AG04450 (cell line): ENCODE measurements at regions not wholly inside any gene's neighbourhood (a gene's known extent, or its start where the extent isn't known, plus 50 kb on each side); places are given as distances from the start of the nearest gene placed in this dataset.

Experiments used
- CTCF ChIA-PET: fragments of 300-600, 350-600 bp; formaldehyde crosslinking; extraction: SDS; loops from one replicate; lab custom pipeline; 2022; ENCODE audit warnings: antibody characterized with exemption, inconsistent platforms; lab: Charles Lee
- POLR2A ChIA-PET: fragments of 350-600 bp; formaldehyde crosslinking; extraction: SDS; loops from one replicate; lab custom pipeline; 2021; ENCODE audit warnings: antibody characterized with exemption, inconsistent platforms; lab: Yijun Ruan, JAX
- DNase-seq: peaks from one replicate; pipeline ENCODE4 v3.0.0-alpha.2; 2011; ENCODE audit warnings: low read depth, low spot score
- H3K27ac ChIP-seq: one replicate; pipeline ENCODE4 v1.5.1; 2012; ENCODE audit warnings: low read depth, low read length, control low read depth
- H3K27me3 ChIP-seq: one replicate; pipeline ENCODE4 v1.6.0; 2012; ENCODE audit warnings: low read length; ENCODE audit not compliant: control insufficient read depth, insufficient read depth
- H3K4me3 ChIP-seq: 2 replicates; pipeline ENCODE4 v1.5.1; 2011; ENCODE audit warnings: mild to moderate bottlenecking, low read depth, low read length, control low read depth
- H3K9me3 ChIP-seq: 2 replicates; pipeline ENCODE4 v1.5.1; 2012; ENCODE audit warnings: low read length; ENCODE audit not compliant: control insufficient read depth, insufficient read depth
- TF ChIP-seq, protein P1 (sequence below): IDR thresholded peaks from 2 replicates; pipeline ENCODE4 v1.5.1; 2011; ENCODE audit warnings: low read depth, low read length, control low read depth, inconsistent platforms

GRCh38 chr2:157159221-157159934, 98.1 kb upstream of the GALNT5 start:
- TF ChIP-seq, protein P1, sequence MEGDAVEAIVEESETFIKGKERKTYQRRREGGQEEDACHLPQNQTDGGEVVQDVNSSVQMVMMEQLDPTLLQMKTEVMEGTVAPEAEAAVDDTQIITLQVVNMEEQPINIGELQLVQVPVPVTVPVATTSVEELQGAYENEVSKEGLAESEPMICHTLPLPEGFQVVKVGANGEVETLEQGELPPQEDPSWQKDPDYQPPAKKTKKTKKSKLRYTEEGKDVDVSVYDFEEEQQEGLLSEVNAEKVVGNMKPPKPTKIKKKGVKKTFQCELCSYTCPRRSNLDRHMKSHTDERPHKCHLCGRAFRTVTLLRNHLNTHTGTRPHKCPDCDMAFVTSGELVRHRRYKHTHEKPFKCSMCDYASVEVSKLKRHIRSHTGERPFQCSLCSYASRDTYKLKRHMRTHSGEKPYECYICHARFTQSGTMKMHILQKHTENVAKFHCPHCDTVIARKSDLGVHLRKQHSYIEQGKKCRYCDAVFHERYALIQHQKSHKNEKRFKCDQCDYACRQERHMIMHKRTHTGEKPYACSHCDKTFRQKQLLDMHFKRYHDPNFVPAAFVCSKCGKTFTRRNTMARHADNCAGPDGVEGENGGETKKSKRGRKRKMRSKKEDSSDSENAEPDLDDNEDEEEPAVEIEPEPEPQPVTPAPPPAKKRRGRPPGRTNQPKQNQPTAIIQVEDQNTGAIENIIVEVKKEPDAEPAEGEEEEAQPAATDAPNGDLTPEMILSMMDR: no peak
- DNase-seq: no peak
- no peak overlapping the region for H3K4me3 ChIP-seq
- peaks cover 3% of the 10 kb centered on the region for H3K9me3 ChIP-seq
- ChIA-PET CTCF (no interaction called here), POLR2A (no interaction called here)
- H3K27ac ChIP-seq: no peak overlapping the region
- no peaks in the 10 kb centered on the region for H3K27me3 ChIP-seq

GRCh38 chr2:157160111-157160510, 97.4 kb upstream of the GALNT5 start:
- no peak for DNase-seq
- TF ChIP-seq, protein P1: no peak
- H3K9me3 ChIP-seq: peaks cover 10% of the 10 kb centered on the region
- no peaks in the 10 kb centered on the region for H3K27me3 ChIP-seq
- no peak overlapping the region for H3K27ac ChIP-seq
- POLR2A ChIA-PET: no interaction called here
- CTCF ChIA-PET: no interaction called here
- no peak overlapping the region for H3K4me3 ChIP-seq

GRCh38 chr2:157164370-157164769, 93.1 kb upstream of the GALNT5 start:
- no peaks in the 10 kb centered on the region for H3K27me3 ChIP-seq
- peaks cover 17% of the 10 kb centered on the region for H3K9me3 ChIP-seq
- CTCF ChIA-PET: interaction anchor here (0.7 kb wide), 1 partner anchor 163 kb away, joined by 4 read pairs; no protein-coding TSS in a partner anchor
- H3K27ac ChIP-seq: no peak overlapping the region
- TF ChIP-seq, protein P1: no peak
- H3K4me3 ChIP-seq: no peak overlapping the region
- DNase-seq: no peak
- POLR2A ChIA-PET: no interaction called here

GRCh38 chr2:157164891-157165290, 92.6 kb upstream of the GALNT5 start:
- H3K9me3 ChIP-seq: peaks cover 17% of the 10 kb centered on the region
- ChIA-PET CTCF (no interaction called here), POLR2A (no interaction called here)
- no peak for DNase-seq
- H3K27ac ChIP-seq: no peak overlapping the region
- TF ChIP-seq, protein P1: no peak
- no peaks in the 10 kb centered on the region for H3K27me3 ChIP-seq
- H3K4me3 ChIP-seq: no peak overlapping the region

- Histone ChIP-seq H3K27ac (no peak overlapping the region), H3K27me3 (no peaks in the 10 kb centered on the region), H3K4me3 (no peak overlapping the region), H3K9me3 (peaks cover 17% of the 10 kb centered on the region)
- DNase-seq: no peak
- ChIA-PET CTCF (no interaction called here), POLR2A (no interaction called here)
- TF ChIP-seq, protein P1: no peak
These were observed 89.0 kb upstream of the GALNT5 start for GRCh38 chr2:157168501-157168900.
